Suppressor macrophage (primary cell): ENCODE measurements at regions not wholly inside any gene's neighbourhood (a gene's known extent, or its start where the extent isn't known, plus 50 kb on each side); places are given as distances from the start of the nearest gene placed in this dataset.

Source experiments
- DNase-seq, 4 experiments: peaks; one replicate each; pipeline ENCODE4 v3.0.0-alpha.2; 2020 to 2022

- no peak for DNase-seq
Measured at GRCh38 chr5:174291162-174291561, 245.7 kb downstream of the NSG2 start.

- no peak for DNase-seq
Measured at GRCh38 chr5:174292348-174292747, 246.8 kb downstream of the NSG2 start.

GRCh38 chr5:174293006-174293405 is 247.5 kb downstream of the NSG2 start:
- no peak for DNase-seq

GRCh38 chr5:174293481-174293880 is 248.0 kb downstream of the NSG2 start:
- no peak for DNase-seq

GRCh38 chr5:174294891-174295620 is 249.6 kb downstream of the NSG2 start:
- no peak for DNase-seq

GRCh38 chr5:174295702-174296436 is 250.4 kb downstream of the NSG2 start:
- DNase-seq, result no peak

- DNase-seq, result no peak
Measured at GRCh38 chr5:174300118-174300940, 254.8 kb downstream of the NSG2 start.

- no peak for DNase-seq
Measured at GRCh38 chr5:174300941-174301761, 255.6 kb downstream of the NSG2 start.

- DNase-seq, result no peak
Measured at GRCh38 chr5:174301848-174302625, 256.5 kb downstream of the NSG2 start.

- no peak for DNase-seq
Measured at GRCh38 chr5:174303035-174303434, 257.5 kb downstream of the NSG2 start.

GRCh38 chr5:174303437-174304045 is 258.0 kb downstream of the NSG2 start:
- no peak for DNase-seq

GRCh38 chr5:174305241-174305681 is 259.8 kb downstream of the NSG2 start:
- DNase-seq, result no peak

GRCh38 chr5:174306345-174307030 is 261.0 kb downstream of the NSG2 start:
- DNase-seq, result no peak

- DNase-seq, result no peak
Measured at GRCh38 chr5:174307031-174307408, 261.5 kb downstream of the NSG2 start.

GRCh38 chr5:174307656-174308271 is 262.3 kb downstream of the NSG2 start:
- DNase-seq, result no peak

- no peak for DNase-seq
Measured at GRCh38 chr5:174309131-174309795, 263.8 kb downstream of the NSG2 start.

- DNase-seq, result no peak
Measured at GRCh38 chr5:174310243-174310642, 264.7 kb downstream of the NSG2 start.

- no peak for DNase-seq
Measured at GRCh38 chr5:174310706-174311105, 265.2 kb downstream of the NSG2 start.

- DNase-seq, result no peak
Measured at GRCh38 chr5:174311121-174311520, 265.6 kb downstream of the NSG2 start.
